HG03342 (cell line): ENCODE measurements at regions not wholly inside any gene's neighbourhood (a gene's known extent, or its start where the extent isn't known, plus 50 kb on each side); places are given as distances from the start of the nearest gene placed in this dataset.

ENCODE experiments used
- ATAC-seq: cut with Tn5 transposase; IDR thresholded peaks from one replicate; pipeline ENCODE4 v1.9.1; 2021; ENCODE audit warnings: mild to moderate bottlenecking, moderate library complexity; ENCODE audit not compliant: unreplicated experiment

DNA sequence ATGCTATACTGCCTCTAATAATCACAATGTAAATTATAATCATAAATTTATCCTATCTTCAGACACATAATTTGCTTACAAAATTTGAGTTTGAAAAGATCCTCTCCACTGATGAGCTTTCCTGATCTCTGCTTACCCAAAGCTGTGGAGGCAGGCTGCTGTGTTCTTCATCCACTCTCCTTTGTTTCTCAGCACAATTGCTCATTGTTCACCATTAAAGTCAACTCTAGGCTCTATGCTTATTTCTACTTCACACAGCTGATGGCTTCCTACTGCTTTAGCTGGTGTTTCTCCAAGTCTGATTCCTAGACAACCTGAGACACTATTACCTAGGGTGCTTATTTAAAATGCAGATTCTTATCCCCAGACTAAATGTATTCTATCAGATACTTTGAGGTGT, 319.7 kb downstream of the PCDH18 start:
- no peak for ATAC-seq

DNA sequence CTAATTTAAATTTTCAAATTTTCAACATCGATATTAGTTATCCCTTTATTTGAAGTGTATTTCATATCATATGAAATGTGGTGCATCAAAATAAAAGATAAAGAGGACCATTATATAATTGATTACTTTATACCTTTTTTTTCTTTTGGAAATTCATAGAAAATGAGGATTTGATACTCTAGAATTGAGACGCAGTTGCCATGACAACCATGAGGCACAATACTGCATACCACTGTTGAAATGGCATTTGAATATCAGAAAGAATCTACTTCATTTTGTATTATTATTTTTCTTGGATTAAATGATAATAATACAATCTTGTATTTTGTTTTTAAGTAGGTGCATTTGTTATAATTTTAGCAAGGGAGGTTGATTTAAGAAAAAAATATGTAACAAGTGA, 323.1 kb downstream of the PCDH18 start:
- ATAC-seq, result no peak

DNA sequence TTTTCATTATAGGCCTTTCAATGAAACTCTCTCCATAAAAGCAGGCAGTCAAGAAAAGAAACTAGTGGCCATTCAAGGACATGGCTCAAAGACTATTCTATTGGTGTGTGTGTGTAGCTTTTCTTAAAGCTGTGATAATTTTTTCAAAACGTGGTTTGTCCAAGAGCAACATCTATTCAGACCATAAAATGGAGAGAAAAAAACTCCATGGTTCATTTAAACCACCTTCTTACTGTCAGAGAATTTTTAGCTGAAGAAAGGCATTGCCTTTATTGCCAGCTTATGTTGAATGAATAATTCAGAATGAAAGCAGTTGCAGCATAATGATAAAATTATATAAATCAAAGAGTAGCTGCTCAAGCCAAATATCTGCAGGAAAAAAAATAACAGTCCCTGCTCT, 325.5 kb downstream of the PCDH18 start:
- ATAC-seq, result no peak

DNA sequence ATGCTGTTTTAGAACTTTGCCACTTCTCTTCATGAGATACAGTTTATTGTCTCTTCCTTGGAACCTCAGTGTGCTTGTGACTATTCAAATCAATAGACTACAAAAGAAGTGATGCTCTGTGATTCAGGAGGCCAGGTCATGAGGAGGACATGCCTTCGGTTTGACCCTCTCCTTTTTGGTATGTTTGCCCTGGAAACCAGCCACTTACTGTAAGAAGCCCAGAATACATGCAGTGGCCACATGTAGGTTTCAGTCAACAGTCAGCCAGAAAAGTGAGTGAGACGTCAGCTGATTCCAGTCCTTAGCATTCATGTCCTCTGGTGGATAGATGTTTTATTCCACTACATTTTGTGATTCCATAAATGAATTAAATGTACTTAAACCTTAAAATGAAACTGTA, 328.7 kb downstream of the PCDH18 start:
- no peak for ATAC-seq

DNA sequence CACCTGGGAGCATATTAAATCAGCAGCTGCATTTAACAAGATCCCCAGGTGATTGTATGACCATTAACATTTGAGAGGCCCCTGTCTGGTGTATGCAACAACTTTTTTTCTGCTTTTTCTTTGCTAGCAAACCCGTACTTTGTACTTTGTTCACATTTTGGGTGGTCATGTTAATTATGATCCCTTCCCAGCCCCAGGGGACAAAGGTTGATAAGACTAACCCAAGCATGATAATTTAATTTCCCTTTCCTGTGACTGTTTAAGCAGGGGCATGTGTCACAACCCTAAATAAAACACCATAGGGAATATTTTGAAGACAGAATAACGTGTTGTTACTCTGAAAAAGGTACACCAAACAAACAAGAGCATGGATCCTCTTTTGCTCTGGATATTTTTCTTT, 332.0 kb downstream of the PCDH18 start:
- no peak for ATAC-seq

DNA sequence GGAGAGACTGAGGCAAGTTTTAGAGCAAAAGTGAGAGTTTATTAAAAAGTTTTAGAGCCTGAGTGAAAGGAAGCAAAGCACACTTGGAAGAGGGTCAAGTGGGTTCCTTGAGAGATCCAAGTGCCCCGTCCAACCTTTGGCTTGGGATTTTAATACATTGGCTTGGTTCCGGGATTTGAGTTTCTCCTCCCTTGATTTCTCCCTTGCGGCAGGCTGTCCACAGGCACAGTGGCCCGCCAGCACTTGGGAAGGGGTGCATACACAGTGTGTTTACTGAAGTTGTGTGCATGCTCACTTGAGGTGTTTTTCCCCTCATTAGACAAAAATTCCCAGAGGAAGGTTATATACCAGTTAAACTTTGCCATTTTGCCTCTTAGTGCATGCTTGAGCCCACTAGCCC, 333.5 kb downstream of the PCDH18 start:
- ATAC-seq, result no peak

DNA sequence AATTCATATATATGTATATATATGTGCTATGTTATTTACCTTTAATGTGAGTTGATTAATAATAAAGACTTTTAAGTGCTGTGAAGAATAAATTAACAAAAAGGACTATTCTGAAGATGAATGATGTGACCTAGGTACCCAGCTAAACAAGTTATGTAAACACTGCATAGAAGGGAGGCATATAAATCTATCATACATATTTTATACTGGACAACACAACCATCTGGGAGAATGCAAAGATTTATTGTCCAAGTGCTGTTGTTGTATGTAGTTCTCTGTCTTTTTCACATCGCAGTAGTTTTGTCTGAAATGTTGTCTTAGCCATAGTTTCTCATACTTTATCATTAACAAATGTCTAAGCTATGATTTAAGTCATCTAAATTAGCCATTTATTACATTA, 337.6 kb downstream of the PCDH18 start:
- ATAC-seq, result no peak

DNA sequence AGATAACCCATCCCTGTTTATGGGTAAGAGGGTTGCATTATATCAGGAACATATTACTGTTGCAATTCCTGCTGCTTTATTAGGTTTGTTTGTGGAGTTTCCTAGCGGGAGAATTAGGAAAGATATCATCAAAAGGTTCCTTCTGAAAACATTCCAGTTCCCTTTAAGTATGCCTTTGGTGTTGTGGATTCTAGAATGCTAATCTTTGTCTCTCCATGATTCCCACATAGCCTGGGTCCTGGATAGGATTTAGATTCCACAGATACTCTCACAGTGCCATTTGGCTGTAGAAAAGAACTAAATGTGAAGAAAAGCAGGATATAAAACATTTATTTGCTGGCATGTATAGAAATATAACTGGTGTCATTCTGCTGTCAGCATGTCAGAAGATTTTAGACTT, 338.7 kb downstream of the PCDH18 start:
- no peak for ATAC-seq

DNA sequence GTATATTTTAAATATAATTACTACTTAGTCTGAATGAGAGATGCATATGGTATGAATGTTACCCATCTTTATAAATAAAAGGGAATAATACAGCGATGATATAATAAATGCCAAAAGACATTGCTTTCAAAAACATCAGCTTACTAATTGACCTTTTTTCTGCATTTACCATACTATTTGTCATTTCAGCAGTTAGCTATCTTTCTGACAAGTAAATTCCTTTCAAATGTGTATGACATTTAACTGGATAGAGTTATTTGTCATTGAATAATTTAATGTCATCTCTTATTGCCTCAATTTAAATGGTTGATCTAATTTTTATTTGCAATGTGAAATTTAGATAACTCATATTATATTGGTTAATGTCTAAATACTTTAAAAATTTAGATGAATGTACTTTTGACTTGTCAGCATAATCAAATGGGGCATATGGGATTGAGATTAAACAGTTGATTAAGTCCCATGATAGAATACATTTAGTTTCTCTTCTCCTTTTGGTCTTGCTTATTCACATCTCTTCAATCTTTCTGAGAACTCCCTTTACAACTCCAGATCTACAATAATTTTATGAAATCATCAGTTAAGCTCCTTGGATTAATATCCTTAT, 350.9 kb downstream of the PCDH18 start:
- ATAC-seq, result no peak

DNA sequence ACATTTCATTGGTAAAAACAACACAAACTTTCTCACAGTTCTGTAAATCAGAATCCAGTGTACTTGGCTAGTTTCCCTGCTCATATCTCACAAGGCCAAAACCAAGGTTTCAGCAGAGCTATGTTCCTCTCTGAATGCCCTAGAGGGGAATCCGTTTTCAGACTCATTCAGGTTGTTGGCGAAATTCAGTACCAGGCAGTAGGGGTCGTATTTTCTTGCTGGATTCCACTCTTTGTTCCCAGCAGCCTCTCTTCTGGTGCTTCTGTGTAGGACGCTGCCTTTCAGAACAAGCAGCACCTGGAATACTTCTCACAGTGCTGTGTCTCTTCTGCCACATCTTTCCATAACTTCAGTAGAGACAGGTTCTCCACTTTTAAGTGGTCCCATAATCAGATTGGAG, 351.9 kb downstream of the PCDH18 start:
- ATAC-seq, result no peak

DNA sequence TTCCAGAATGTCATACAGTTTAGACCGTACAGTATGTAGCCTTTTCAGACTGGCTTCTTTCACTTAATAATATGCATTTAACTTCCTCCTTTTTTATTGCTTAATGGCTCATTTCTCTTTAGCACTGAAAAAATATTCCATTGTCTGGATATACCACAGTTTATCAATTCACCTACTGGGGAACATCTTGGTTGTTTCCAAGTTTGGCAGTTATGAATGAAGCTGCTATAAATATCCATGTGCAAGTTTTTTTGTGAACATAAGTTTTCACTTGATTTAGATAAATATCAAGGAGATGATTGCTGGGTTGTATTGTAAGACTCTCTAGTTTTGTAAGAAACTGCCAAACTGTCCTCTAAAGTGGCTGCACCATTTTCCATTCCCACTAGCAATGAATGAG, 375.5 kb downstream of the PCDH18 start:
- ATAC-seq, result no peak

DNA sequence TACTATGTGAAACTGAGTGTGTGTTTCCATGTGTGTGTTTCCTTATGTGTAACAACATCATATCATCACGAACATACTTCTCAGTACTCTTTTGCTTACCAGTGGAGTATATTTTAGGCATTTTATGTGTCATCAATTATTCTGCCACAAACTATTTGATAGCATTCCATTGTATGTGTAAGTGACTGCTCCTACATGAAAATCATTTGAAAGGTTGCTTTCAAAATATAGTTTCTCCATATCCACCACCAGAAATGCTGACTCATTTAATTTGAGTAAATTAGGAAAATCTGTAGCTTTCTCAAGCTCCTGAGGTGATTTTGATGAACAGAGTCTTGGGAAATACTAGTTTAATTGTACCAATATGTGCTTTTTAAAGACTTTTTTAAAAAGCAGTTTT, 376.2 kb downstream of the PCDH18 start:
- no peak for ATAC-seq

DNA sequence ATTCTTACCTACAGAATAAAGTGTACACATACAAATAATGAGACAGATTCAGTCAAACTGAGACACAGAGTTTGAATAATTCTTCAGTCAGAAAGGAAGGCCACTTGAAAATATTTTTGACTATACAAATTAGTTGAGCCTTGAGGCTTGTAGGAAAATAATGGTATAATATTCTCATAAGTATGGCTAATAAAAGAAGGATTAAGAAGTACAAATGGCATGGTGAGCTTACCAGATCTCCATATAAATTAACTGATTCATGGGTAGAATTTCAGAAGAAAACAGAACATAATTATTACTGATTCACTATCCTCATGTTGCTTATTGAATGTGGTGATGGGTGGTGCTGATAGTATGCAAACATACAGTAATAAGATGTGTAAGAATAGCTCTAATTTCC, 401.1 kb downstream of the PCDH18 start:
- ATAC-seq, result no peak

DNA sequence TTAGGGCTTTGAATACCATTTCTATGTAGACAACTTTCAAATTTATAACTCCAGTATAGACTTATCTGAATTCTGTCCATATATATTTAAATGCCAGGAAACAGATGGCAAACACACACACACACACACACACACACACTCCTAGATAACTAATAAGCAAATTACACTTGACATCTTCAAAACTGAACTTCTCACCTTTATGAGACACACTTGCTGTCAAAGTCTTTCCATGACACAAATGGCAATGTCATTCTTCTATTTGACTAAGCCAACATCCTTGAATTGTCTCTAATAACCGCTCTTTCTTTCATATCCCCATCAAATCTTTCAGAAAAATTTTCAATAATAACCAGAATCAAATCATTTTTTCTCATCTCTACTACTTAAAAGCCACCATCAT, 402.4 kb downstream of the PCDH18 start:
- ATAC-seq, result no peak

DNA sequence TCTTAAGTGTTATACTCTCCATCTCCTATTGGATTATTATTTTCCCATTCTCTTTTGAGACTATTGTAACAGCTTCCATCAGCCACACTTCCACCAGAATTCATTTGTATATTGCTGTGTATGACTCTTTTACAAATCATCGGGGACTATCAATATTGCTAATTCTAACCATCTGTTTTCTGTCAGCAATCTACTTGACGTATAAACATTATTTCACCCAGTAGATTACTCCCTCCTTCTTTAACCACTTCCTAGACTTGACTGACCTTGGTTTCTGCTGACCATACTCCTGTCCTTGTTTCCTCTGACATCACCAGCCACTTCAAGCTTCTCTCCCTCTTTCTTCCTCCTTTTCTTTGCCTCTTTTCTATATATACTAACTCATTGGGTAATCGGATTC, 402.9 kb downstream of the PCDH18 start:
- ATAC-seq, result no peak

DNA sequence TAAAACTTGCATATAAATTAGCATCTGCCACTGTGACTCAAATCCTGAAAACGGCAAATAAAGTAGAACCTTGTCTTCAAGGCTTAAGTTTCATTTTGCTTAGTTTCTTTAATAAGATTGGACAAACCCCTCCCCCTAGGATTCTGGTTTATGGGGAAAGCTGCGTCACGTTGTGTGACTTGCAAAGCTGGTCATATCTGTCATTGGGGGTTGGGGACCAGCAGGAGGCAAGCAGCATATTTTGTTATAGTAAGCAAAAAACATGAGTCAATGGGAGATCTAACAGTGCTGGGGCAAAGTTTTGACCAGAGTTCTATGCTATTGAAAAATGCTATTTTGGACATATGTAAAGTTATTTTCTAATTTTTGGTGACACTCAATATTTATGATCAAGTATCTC, 407.3 kb downstream of the PCDH18 start:
- ATAC-seq, result no peak

DNA sequence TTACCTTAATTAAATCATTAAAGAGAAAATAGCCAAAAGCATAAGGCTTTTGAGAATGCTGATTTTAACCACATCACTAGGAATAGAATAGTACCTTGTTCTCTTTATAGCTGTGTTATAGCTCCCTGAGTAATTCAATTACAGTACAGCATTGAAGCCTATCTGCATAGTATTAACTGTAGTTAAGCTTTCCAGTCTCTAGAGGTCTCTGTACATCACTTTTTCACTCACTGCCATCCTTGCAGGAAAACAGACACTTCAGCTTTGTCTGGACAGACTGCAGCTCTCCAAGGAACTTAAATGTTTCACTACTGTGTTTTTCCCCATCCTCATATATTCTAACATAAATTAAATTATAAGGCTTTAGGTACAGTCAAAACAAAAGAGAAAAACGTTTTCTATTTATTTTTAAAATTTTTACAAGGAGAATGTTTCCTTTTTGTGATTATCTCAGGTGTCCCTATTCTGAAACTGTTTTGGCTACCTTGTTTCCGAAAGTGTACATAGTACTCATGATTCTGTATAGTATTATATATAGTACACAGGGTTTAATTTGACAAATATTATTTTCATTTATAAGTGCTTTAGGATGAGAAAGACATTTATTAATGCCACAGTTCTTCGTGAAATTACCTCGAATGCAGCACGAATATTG, 407.9 kb downstream of the PCDH18 start:
- peak; percentile 91 for ATAC-seq

DNA sequence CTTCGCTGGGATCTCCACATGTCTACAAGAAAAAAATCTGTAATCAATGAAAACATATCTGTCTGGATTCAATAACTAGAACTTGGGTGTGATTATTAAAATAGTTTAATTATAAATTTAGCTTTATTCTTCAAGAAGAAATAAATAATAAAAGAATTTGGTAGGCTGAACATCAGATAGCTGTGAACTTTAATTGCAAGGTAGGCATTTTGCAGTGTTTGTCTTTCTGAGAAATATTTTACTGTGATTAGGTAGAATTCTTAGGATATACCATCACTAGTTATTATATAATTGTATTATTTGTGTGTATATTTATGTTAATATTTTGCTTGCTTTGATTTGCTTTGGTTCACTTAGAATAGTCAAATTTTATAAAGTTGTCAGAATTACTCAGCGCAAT, 409.4 kb downstream of the PCDH18 start:
- ATAC-seq, result no peak

DNA sequence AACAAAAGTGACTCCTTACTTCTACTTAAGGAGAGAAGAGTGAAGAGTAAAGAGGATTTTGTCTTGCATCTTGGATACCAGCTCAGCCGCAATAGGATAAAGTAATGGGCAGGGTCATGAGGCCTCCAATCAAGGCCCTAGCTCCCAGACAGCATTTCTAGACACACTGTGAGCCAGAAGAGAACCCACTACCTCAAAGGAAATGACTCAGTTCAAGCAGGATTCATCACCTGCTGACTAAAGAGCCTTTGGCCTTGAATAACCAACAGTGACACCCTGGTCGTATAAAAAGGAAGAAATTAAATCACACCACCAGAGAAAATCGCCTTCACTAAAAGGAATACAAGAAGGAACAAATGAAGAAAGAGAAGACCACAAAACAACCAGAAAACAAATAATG, 416.1 kb downstream of the PCDH18 start:
- no peak for ATAC-seq

DNA sequence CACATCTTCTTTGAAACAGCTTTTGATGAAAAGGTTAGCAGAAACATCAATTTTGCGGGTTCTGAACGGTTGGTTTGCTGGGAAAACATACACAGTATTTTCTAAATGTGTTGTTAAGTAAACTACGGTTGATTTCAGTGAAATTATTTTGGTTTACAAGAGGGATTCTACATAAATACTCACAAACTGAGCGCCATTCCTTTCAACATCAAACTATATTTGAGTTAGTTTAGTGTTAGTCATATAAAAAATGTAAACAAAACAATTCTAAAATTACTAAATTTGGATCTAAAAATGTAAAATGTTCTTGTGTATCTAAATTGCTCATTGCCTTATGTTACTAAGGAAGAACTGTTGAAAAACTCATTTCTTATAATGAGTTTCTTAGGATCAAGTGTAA, 425.6 kb downstream of the PCDH18 start:
- no peak for ATAC-seq

DNA sequence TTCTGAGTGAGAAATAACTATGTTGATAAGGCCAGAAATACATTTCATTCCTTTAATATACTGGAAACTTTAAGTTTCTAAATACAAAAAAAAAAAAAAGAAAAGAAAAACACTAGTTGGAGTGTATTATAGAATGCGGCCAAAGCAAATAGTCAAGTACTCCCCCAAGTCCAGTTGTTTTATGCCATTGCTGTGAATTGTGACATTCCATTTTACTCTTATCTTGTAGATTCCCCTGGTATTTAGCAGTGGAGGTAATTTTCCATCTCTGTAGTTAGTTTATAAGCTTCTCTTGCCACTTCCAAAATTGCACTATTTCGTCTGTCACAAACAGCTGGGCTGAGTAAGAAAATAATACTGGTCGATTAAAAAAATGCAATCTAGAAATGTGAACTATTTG, 426.0 kb downstream of the PCDH18 start:
- no peak for ATAC-seq

DNA sequence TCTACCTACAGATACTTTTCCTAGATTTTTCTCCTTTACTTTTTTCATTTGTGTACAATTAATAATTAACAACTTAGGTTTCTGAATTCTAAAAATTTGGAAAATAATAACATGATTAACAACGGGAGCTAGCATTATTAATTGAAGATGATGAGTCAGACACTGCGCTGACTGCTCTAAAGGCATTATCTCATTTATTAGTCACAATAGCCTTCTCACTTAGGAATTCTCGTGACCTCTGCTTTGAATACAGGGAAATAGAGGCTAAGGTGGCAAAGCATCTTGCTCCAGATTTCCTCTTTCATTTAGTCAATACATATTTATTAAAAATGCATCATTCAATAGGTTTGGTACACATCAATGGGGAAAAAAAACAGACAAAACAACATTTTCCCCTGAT, 441.3 kb downstream of the PCDH18 start:
- no peak for ATAC-seq

DNA sequence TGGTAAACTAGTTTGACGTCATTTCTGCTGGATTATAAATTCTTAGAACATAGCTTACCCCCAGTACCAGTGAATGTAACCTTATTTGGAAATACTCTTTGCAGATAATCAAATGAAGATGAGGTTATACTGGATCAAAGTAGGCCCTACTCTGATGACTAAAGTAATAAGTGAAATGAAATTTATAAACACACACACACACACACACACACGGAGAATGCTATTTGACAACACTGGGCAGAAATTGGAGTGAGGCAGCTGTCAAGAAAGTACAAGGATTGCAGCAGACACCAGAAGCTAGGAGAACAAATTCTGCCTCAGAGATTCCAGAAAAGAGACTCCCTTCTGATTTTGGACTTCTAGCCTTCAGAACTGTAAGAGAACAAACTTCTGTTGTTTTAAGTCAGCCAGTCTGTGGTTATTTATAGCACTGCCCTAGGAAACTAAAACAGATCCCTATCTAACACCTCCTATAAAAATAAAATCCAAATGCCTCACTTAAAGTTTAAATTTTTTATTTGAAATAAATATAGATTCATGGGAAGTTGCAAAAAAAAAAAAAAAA, 448.6 kb downstream of the PCDH18 start:
- ATAC-seq, result no peak
